B cell (primary cell): ENCODE measurements at regions not wholly inside any gene's neighbourhood (a gene's known extent, or its start where the extent isn't known, plus 50 kb on each side); places are given as distances from the start of the nearest gene placed in this dataset.

ENCODE experiments used
- ATAC-seq: fragments of 200-7000 bp; cut with Tn5 transposase; one replicate; pipeline ENCODE4 v1.10.0; 2021; ENCODE audit warnings: low read depth, mild to moderate bottlenecking, moderate number of reproducible peaks, moderate library complexity
- CTCF ChIA-PET: fragments of 350-600 bp; sonication (Branson Sonifier 250); formaldehyde crosslinking; loops from one replicate; lab custom pipeline; 2021; ENCODE audit warnings: antibody characterized with exemption, inconsistent platforms; lab: Charles Lee
- POLR2A ChIA-PET: fragments of 350-600 bp; sonication (Branson Sonifier 250); formaldehyde crosslinking; loops from one replicate; lab custom pipeline; 2021; ENCODE audit warnings: antibody characterized with exemption; lab: Charles Lee
- DNase-seq: peaks from one replicate; pipeline ENCODE4 v3.0.0; 2013
- H2AFZ ChIP-seq: 2 replicates; pipeline ENCODE4 v1.6.1; 2012; ENCODE audit warnings: mild to moderate bottlenecking, low read depth, low read length; ENCODE audit not compliant: insufficient read depth, poor library complexity, severe bottlenecking
- H3K27ac ChIP-seq, 2 donors: 1 replicate in 1 of 2; 2 replicates in 1 of 2; pipeline ENCODE4 v1.5.1; 2012 to 2013; ENCODE audit warnings: low read length in 2 of 2, mild to moderate bottlenecking in 2 of 2, moderate library complexity in 1 of 2
- H3K27me3 ChIP-seq, 4 experiments: fragments of 200-600 bp in 1 of 4; sonication (generic) in 1 of 4; replicated peaks in 1 of 4; 1 replicate in 2 of 4; 2 replicates in 2 of 4; pipeline versions ENCODE4 v1.6.1 to v1.7.0; 2013 to 2016; ENCODE audit warnings: low read length in 3 of 4, mild to moderate bottlenecking in 2 of 4, mixed read lengths in 1 of 4, moderate library complexity in 1 of 4; ENCODE audit not compliant: insufficient read depth in 4 of 4, control insufficient read depth in 3 of 4; ENCODE audit errors: control extremely low read depth in 1 of 4
- H3K36me3 ChIP-seq, 2 experiments: replicated peaks in 1 of 2; 1 replicate in 1 of 2; 2 replicates in 1 of 2; pipeline versions ENCODE4 v1.6.1 to v1.7.1; 2013; ENCODE audit warnings: low read length in 1 of 2; ENCODE audit not compliant: insufficient read depth in 2 of 2, control insufficient read depth in 1 of 2; ENCODE audit errors: control extremely low read depth in 1 of 2, extremely low read depth in 1 of 2
- H3K4me1 ChIP-seq, 2 donors: fragments of 200-600 bp in 1 of 2; sonication (generic) in 1 of 2; 1 replicate in 1 of 2; 2 replicates in 1 of 2; pipeline versions ENCODE4 v1.5.1 to v1.6.1; 2013 to 2017; ENCODE audit warnings: low read length in 2 of 2; ENCODE audit not compliant: control insufficient read depth in 2 of 2, insufficient read depth in 2 of 2
- H3K4me2 ChIP-seq: replicated peaks from 2 replicates; pipeline ENCODE3; 2012; ENCODE audit warnings: mild to moderate bottlenecking, low read depth, low read length; ENCODE audit not compliant: poor library complexity, severe bottlenecking
- H3K4me3 ChIP-seq, 5 experiments: fragments of 200-600 bp in 1 of 5; sonication (generic) in 1 of 5; 1 replicate in 3 of 5; 2 replicates in 2 of 5; pipeline versions ENCODE4 v1.5.1 to v1.7.0; 2011 to 2016; ENCODE audit warnings: low read length in 4 of 5, mild to moderate bottlenecking in 4 of 5, low read depth in 2 of 5, control low read depth in 1 of 5, moderate library complexity in 1 of 5; ENCODE audit not compliant: insufficient read depth in 1 of 5; ENCODE audit errors: control extremely low read depth in 1 of 5, extremely low read depth in 1 of 5
- H3K79me2 ChIP-seq: fragments of 200-600 bp; sonication (generic); one replicate; pipeline ENCODE4 v1.6.0; 2016; ENCODE audit warnings: low read length; ENCODE audit not compliant: control insufficient read depth, insufficient read depth
- H3K9ac ChIP-seq: fragments of 200-600 bp; sonication (generic); 2 replicates; pipeline ENCODE4 v1.6.1; 2017; ENCODE audit warnings: mild to moderate bottlenecking, low read length, moderate library complexity
- H3K9me3 ChIP-seq, 3 donors: one replicate each; pipeline versions ENCODE4 v1.6.1 to v1.7.1; 2013; ENCODE audit warnings: low read length in 2 of 3; ENCODE audit not compliant: control insufficient read depth in 2 of 3, insufficient read depth in 1 of 3; ENCODE audit errors: control extremely low read depth in 1 of 3
- H4K20me1 ChIP-seq: 2 replicates; pipeline ENCODE4 v1.6.0; 2012; ENCODE audit warnings: mild to moderate bottlenecking, low read length; ENCODE audit not compliant: insufficient read depth, control insufficient read depth, poor library complexity, severe bottlenecking
- H3K27ac Mint-ChIP-seq: one replicate; pipeline ENCODE4 v1.8.0; 2021; ENCODE audit warnings: mixed read lengths
- H3K27me3 Mint-ChIP-seq: one replicate; pipeline ENCODE4 v1.8.0; 2021; ENCODE audit warnings: mixed read lengths
- H3K4me1 Mint-ChIP-seq: one replicate; pipeline ENCODE4 v1.8.0; 2021; ENCODE audit warnings: mixed read lengths
- H3K4me3 Mint-ChIP-seq: one replicate; pipeline ENCODE4 v1.8.0; 2021; ENCODE audit warnings: mixed read lengths
- H3K9me3 Mint-ChIP-seq: one replicate; pipeline ENCODE4 v1.8.0; 2022; ENCODE audit warnings: mixed read lengths; ENCODE audit not compliant: insufficient read depth
- EZH2 ChIP-seq: IDR thresholded peaks from 2 replicates; pipeline ENCODE4 v1.6.1; 2012; ENCODE audit warnings: borderline replicate concordance, low read depth, mild to moderate bottlenecking, moderate library complexity, low read length; ENCODE audit not compliant: insufficient read depth, poor library complexity, severe bottlenecking
- WGBS: methylation state at CpG from one replicate; pipeline ENCODE4 v1.1.5; 2013; ENCODE audit warnings: missing lambda C conversion rate; ENCODE audit not compliant: insufficient coverage; 5-methylcytosine and 5-hydroxymethylcytosine counted together
- intact Hi-C: fragments of 100-400 bp; cut with micrococcal nuclease; formaldehyde crosslinking; loops from one replicate; pipeline ENCODE4 v1.10.0; 2022
- TF ChIP-seq, protein P1 (sequence below): fragments of 200-600 bp; IDR thresholded peaks from one replicate; pipeline ENCODE4 v1.8.0; 2022; ENCODE audit warnings: antibody characterized with exemption, mild to moderate bottlenecking

GRCh38 chr11:110367571-110367970 lies 62.2 kb upstream of the FDX1 start:
- Histone ChIP-seq H3K27me3 (no peaks in the 10 kb centered on the region), H3K36me3 (no peaks in the 10 kb centered on the region), H3K9ac (no peak overlapping the region), H3K4me2 (no peak overlapping the region), H3K4me1 (no peaks in the 10 kb centered on the region), H2AFZ (no peak overlapping the region), H4K20me1 (no peaks in the 10 kb centered on the region), H3K9me3 (no peaks in the 10 kb centered on the region), H3K27ac (no peak overlapping the region), H3K4me3 (no peak overlapping the region), H3K79me2 (no peaks in the 10 kb centered on the region)
- H3K4me1 Mint-ChIP-seq = no peaks in the 10 kb centered on the region
- no peak for DNase-seq
- no peak overlapping the region for H3K4me3 Mint-ChIP-seq
- no peak overlapping the region for H3K27ac Mint-ChIP-seq
- H3K27me3 Mint-ChIP-seq = peaks cover 9% of the 10 kb centered on the region
- CTCF ChIA-PET = interaction anchor here (0.6 to 4.9 kb wide), 6 partner anchors 10 to 166 kb away, joined by 3 to 71 read pairs (median 3); no protein-coding TSS in a partner anchor
- intact Hi-C loops = loop anchor here (1.0 kb wide), 1 partner anchor 166 kb away; no protein-coding TSS in a partner anchor
- TF ChIP-seq, protein P1, sequence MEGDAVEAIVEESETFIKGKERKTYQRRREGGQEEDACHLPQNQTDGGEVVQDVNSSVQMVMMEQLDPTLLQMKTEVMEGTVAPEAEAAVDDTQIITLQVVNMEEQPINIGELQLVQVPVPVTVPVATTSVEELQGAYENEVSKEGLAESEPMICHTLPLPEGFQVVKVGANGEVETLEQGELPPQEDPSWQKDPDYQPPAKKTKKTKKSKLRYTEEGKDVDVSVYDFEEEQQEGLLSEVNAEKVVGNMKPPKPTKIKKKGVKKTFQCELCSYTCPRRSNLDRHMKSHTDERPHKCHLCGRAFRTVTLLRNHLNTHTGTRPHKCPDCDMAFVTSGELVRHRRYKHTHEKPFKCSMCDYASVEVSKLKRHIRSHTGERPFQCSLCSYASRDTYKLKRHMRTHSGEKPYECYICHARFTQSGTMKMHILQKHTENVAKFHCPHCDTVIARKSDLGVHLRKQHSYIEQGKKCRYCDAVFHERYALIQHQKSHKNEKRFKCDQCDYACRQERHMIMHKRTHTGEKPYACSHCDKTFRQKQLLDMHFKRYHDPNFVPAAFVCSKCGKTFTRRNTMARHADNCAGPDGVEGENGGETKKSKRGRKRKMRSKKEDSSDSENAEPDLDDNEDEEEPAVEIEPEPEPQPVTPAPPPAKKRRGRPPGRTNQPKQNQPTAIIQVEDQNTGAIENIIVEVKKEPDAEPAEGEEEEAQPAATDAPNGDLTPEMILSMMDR = peak; percentile 30
- TF ChIP-seq EZH2 = no peak
- no CpG with 5 or more reads among the region's 2 CpGs for WGBS
- POLR2A ChIA-PET = no interaction called here
- no peaks in the 10 kb centered on the region for H3K9me3 Mint-ChIP-seq
- ATAC-seq = no peak

DNA sequence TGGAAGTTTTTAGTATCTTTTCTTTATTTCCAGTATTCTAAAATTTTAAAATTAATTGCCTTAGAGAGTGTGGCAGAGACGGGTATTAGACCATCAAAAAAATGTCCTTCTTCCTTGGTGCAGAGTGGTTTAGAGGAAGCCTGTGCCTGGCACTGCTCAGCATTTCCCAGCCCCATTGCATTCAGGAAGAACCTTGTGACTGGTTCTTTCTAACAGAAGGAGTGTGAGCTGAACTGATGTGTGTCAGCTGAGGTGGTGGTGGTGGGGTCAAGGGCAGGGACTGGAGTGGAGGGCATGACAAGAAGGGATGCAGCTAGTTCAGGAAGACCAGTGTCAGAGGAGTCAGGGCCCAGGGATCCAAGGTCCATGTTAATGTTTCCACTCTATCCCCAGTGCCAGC lies 58.7 kb upstream of the FDX1 start:
- H3K4me2 ChIP-seq = no peak overlapping the region
- no peak overlapping the region for H3K27ac ChIP-seq
- Mint-ChIP-seq H3K9me3 (no peaks in the 10 kb centered on the region), H3K27ac (no peak overlapping the region), H3K4me1 (no peaks in the 10 kb centered on the region), H3K4me3 (no peak overlapping the region), H3K27me3 (peaks cover 5% of the 10 kb centered on the region)
- no peaks in the 10 kb centered on the region for H3K4me1 ChIP-seq
- CTCF ChIA-PET = interaction anchor here (0.6 to 2.0 kb wide), 3 partner anchors 58 to 170 kb away, joined by 3 to 5 read pairs (median 3); partner anchors contain the start of gene FDX1
- TF ChIP-seq, protein P1 = no peak
- no peak for TF ChIP-seq EZH2
- POLR2A ChIA-PET = no interaction called here
- H3K4me3 ChIP-seq = no peak overlapping the region
- H3K36me3 ChIP-seq = no peaks in the 10 kb centered on the region
- intact Hi-C loops = no loop called here
- 100% methylated on average over 1 of the region's 1 CpG for WGBS
- no peaks in the 10 kb centered on the region for H3K9me3 ChIP-seq
- no peaks in the 10 kb centered on the region for H4K20me1 ChIP-seq
- no peaks in the 10 kb centered on the region for H3K79me2 ChIP-seq
- no peaks in the 10 kb centered on the region for H3K27me3 ChIP-seq
- DNase-seq (no peak), ATAC-seq (no peak)
- no peak overlapping the region for H2AFZ ChIP-seq
- H3K9ac ChIP-seq = no peak overlapping the region
